ENCODE measurements at regions not wholly inside any gene's neighbourhood (a gene's known extent, or its start where the extent isn't known, plus 50 kb on each side); places are given as distances from the start of the nearest gene placed in this dataset.

- Histone ChIP-seq H3K27ac (no peak overlapping the region), H3K4me1 (no peaks in the 10 kb centered on the region), H3K27me3 (no peaks in the 10 kb centered on the region), H3K4me3 (no peak overlapping the region), H3K9me3 (no peaks in the 10 kb centered on the region), H3K36me3 (ENCODE audit: low read depth, missing control alignments) (no peaks in the 10 kb centered on the region)
- DNase-seq = no peak
- intact Hi-C loops (cut with DNase I; ENCODE audit: low total_unique reads) = no loop called here
- TF ChIP-seq CTCF (IDR thresholded peaks at IDR 0.05) = no peak
- no peak for TF ChIP-seq POLR2A (IDR thresholded peaks at IDR 0.05)
- WGBS, 2 donors = 79 to 85% methylated on average over 3 of the region's 3 CpGs
These were observed 103.9 kb upstream of the TSPAN2 start for GRCh38 chr1:115193046-115193828.

DNA sequence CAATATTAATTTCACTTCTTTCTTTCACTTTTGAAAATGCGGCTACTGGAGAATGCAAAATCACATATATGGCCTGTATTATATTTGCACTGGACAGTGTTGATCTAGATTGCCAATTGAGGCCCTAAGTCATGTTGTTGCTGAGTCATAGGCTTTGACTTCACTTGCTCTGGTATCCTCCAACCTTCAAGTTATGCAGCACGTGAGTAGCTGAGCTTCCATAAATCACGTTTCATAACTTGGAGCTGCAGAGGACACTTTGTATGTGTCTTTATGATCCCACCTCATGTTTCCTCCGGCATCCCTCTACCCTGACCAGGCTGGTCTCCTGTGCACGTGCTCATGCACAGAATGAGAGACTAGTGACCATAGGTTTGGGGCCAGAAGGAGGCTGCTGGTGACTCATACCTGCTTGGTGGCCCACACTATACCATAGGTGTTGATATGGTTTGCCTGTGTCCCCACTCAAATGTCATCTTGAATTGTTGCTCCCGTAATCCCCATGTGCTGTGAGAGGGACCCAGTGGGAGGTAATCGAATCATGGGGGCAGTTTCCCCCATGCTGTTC is 103.0 kb upstream of the TSPAN2 start:
- H3K9me3 ChIP-seq = no peaks in the 10 kb centered on the region

GRCh38 chr1:115191691-115192090 is 102.4 kb upstream of the TSPAN2 start:
- no peak for DNase-seq
- H3K9me3 ChIP-seq = no peaks in the 10 kb centered on the region
- WGBS, 2 donors = 95 to 99% methylated on average over 3 of the region's 3 CpGs

More for the DNA sequence above, 103.0 kb upstream of the TSPAN2 start:
- 87 to 89% methylated on average over 7 of the region's 7 CpGs for WGBS, 2 donors
- DNase-seq = no peak
- Histone ChIP-seq H3K27me3 (no peaks in the 10 kb centered on the region), H3K36me3 (ENCODE audit: low read depth, missing control alignments) (no peaks in the 10 kb centered on the region), H3K4me1 (no peaks in the 10 kb centered on the region), H3K27ac (no peak overlapping the region), H3K4me3 (no peak overlapping the region)
- TF ChIP-seq CTCF (IDR thresholded peaks at IDR 0.05) (no peak), POLR2A (IDR thresholded peaks at IDR 0.05) (no peak)
- intact Hi-C loops (cut with DNase I; ENCODE audit: low total_unique reads) = no loop called here

DNA sequence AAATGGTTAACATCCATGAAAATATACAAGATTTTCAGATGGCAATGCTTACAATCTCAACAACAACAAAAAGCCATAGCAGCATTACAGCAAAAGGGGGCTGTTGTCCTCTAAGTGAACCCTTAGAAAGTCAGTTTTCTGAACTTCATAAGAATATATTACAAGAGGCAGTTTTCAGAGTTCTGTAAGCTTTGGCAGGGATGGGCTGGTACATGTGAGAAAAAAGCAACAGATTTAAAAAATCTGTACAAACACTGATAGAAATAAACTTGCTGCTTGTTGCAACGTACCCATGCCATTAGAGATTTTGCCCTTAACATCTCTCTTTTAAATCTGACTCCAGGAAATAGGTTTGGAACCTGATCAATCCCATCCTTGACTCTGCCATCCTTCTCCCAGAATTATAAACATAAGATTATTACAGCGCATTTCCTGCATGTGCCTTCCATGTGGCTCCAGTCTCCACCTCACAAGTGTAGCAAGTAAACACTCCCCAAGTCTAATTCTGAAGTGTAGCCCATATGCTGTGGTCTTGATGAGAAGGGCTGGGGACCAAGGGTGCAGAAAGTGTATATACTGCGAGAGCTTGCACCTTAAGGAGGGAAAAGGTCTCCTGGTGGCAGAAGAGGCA is 101.4 kb upstream of the TSPAN2 start:
- no peak for DNase-seq
- intact Hi-C loops (cut with DNase I; ENCODE audit: low total_unique reads) = no loop called here
- Histone ChIP-seq H3K4me3 (no peak overlapping the region), H3K27me3 (no peaks in the 10 kb centered on the region), H3K9me3 (no peaks in the 10 kb centered on the region), H3K36me3 (ENCODE audit: low read depth, missing control alignments) (no peaks in the 10 kb centered on the region), H3K27ac (no peak overlapping the region), H3K4me1 (no peaks in the 10 kb centered on the region)
- no peak for TF ChIP-seq CTCF (IDR thresholded peaks at IDR 0.05)
- TF ChIP-seq POLR2A (IDR thresholded peaks at IDR 0.05) = no peak
- 71 to 84% methylated on average over 3 of the region's 3 CpGs for WGBS, 2 donors

More at GRCh38 chr1:115191691-115192090, 102.4 kb upstream of the TSPAN2 start:
- Histone ChIP-seq H3K4me3 (no peak overlapping the region), H3K36me3 (ENCODE audit: low read depth, missing control alignments) (no peaks in the 10 kb centered on the region), H3K4me1 (no peaks in the 10 kb centered on the region), H3K27ac (no peak overlapping the region), H3K27me3 (no peaks in the 10 kb centered on the region)
- TF ChIP-seq CTCF (IDR thresholded peaks at IDR 0.05) (no peak), POLR2A (IDR thresholded peaks at IDR 0.05) (no peak)
- intact Hi-C loops (cut with DNase I; ENCODE audit: low total_unique reads) = no loop called here

All from testis (tissue), 2 donors.